Vagina (tissue), 2 donors: ENCODE measurements at regions not wholly inside any gene's neighbourhood (a gene's known extent, or its start where the extent isn't known, plus 50 kb on each side); places are given as distances from the start of the nearest gene placed in this dataset.
A peak's percentile ranks its signal among the peaks of the same experiment; 100 is the strongest.
"Not testable (repeated sequence)": the region's sequence is repeated elsewhere in the genome, so short reads cannot be mapped to it uniquely, and the experiment has no call there.

Source experiments
- DNase-seq, 2 donors: peaks; one replicate each; pipeline ENCODE4 v3.0.0-alpha.2; 2017; ENCODE audit errors: extremely low spot score in 2 of 2
- H3K27ac ChIP-seq: fragments of 200-600 bp; sonication (generic); one replicate; pipeline ENCODE4 v1.5.1; 2019
- H3K27me3 ChIP-seq: fragments of 200-600 bp; sonication (generic); one replicate; pipeline ENCODE4 v1.5.1; 2019
- H3K36me3 ChIP-seq, 2 donors: fragments of 200-600 bp; sonication (generic); one replicate each; pipeline ENCODE4 v1.5.1; 2017 to 2019
- H3K4me1 ChIP-seq: fragments of 200-600 bp; sonication (generic); one replicate; pipeline ENCODE4 v1.5.1; 2019
- H3K4me3 ChIP-seq, 2 donors: fragments of 200-600 bp; sonication (generic); 1 replicate in 1 of 2; 2 replicates in 1 of 2; pipeline ENCODE4 v1.5.1; 2016 to 2019
- H3K9me3 ChIP-seq: fragments of 200-600 bp; sonication (generic); one replicate; pipeline ENCODE4 v1.5.1; 2019
- CTCF ChIP-seq, 3 experiments: fragments of 450-650 bp in 2 of 3; fragments of 200-600 bp in 1 of 3; sonication (generic) in 1 of 3; IDR thresholded peaks; one replicate each; pipeline ENCODE4 v1.5.1; 2017 to 2019; ENCODE audit warnings: antibody characterized with exemption in 3 of 3, mild to moderate bottlenecking in 2 of 3, moderate library complexity in 2 of 3
- POLR2A ChIP-seq, 2 donors: fragments of 450-650 bp; IDR thresholded peaks; one replicate each; pipeline ENCODE4 v1.6.1; 2017; ENCODE audit warnings: antibody characterized with exemption in 2 of 2, mild to moderate bottlenecking in 2 of 2, moderate library complexity in 2 of 2
- POLR2AphosphoS5 ChIP-seq, 2 donors: sonication (generic); formaldehyde crosslinking; IDR thresholded peaks; one replicate each; pipeline ENCODE4 v1.9.0; 2017; ENCODE audit warnings: antibody characterized with exemption in 2 of 2, mild to moderate bottlenecking in 2 of 2, low read depth in 1 of 2; ENCODE audit not compliant: insufficient read depth in 1 of 2
- intact Hi-C: fragments of 100-400 bp; cut with DNase I; formaldehyde crosslinking; loops from one replicate; pipeline ENCODE4 v1.15.1; 2023

GRCh38 chr17:43345515-43345914 is 53.3 kb upstream of the ARL4D start:
- H3K4me1 ChIP-seq, H3K27me3 ChIP-seq, DNase-seq, H3K4me3 ChIP-seq, intact Hi-C loops, H3K27ac ChIP-seq: not testable (repeated sequence)
- Histone ChIP-seq H3K9me3 (peaks cover 20% of the 10 kb centered on the region), H3K36me3 (peaks cover 0 to 16% of the 10 kb centered on the region in 2 donors)

GRCh38 chr17:43344685-43345084 is 54.1 kb upstream of the ARL4D start:
- no peaks in the 10 kb centered on the region for H3K4me1 ChIP-seq
- H3K27ac ChIP-seq = no peak overlapping the region
- TF ChIP-seq POLR2AphosphoS5 (IDR thresholded peaks at IDR 0.05; ENCODE audit: insufficient read depth in 1 of 2, low read depth in 1 of 2) = no peak
- no peak for TF ChIP-seq CTCF (IDR thresholded peaks at IDR 0.05)
- TF ChIP-seq POLR2A (IDR thresholded peaks at IDR 0.05) = no peak
- H3K9me3 ChIP-seq = peaks cover 20% of the 10 kb centered on the region
- H3K4me3 ChIP-seq = no peak overlapping the region
- DNase-seq = no peak
- intact Hi-C loops = no loop called here
- H3K27me3 ChIP-seq = no peaks in the 10 kb centered on the region
- peaks cover 0 to 16% of the 10 kb centered on the region in 2 donors for H3K36me3 ChIP-seq

- intact Hi-C loops = no loop called here
- no peak overlapping the region for H3K4me3 ChIP-seq
- H3K27ac ChIP-seq = no peak overlapping the region
- peaks cover 2% of the 10 kb centered on the region for H3K9me3 ChIP-seq
- TF ChIP-seq POLR2A (IDR thresholded peaks at IDR 0.05) (no peak), POLR2AphosphoS5 (IDR thresholded peaks at IDR 0.05; ENCODE audit: insufficient read depth in 1 of 2, low read depth in 1 of 2) (no peak), CTCF (IDR thresholded peaks at IDR 0.05) (no peak)
- H3K4me1 ChIP-seq = no peaks in the 10 kb centered on the region
- DNase-seq = no peak
- no peaks in the 10 kb centered on the region for H3K36me3 ChIP-seq
- no peaks in the 10 kb centered on the region for H3K27me3 ChIP-seq
Measured at GRCh38 chr17:43342589-43342890, 56.3 kb upstream of the ARL4D start.

- no peaks in the 10 kb centered on the region for H3K4me1 ChIP-seq
- no peaks in the 10 kb centered on the region for H3K27me3 ChIP-seq
- no peaks in the 10 kb centered on the region for H3K36me3 ChIP-seq
- TF ChIP-seq CTCF (IDR thresholded peaks at IDR 0.05) = no peak
- H3K4me3 ChIP-seq = no peak overlapping the region
- DNase-seq = no peak
- intact Hi-C loops = no loop called here
- no peaks in the 10 kb centered on the region for H3K9me3 ChIP-seq
- H3K27ac ChIP-seq = no peak overlapping the region
Measured at GRCh38 chr17:43341715-43342588, 56.8 kb upstream of the ARL4D start.

GRCh38 chr17:43338886-43339516 is 59.8 kb upstream of the ARL4D start:
- H3K9me3 ChIP-seq = no peaks in the 10 kb centered on the region
- H3K27me3 ChIP-seq = no peaks in the 10 kb centered on the region
- no peak for DNase-seq
- H3K4me1 ChIP-seq = peaks cover 3% of the 10 kb centered on the region
- H3K36me3 ChIP-seq = no peaks in the 10 kb centered on the region
- intact Hi-C loops = loop anchor here (10.0 kb wide), 2 partner anchors 124 to 314 kb away; partner anchors contain the start of genes RND2, TMEM106A and VAT1
- no peak overlapping the region for H3K27ac ChIP-seq
- no peak for TF ChIP-seq POLR2A (IDR thresholded peaks at IDR 0.05)
- peak; percentile 35 to 41 (median 40) for TF ChIP-seq CTCF (IDR thresholded peaks at IDR 0.05)
- TF ChIP-seq POLR2AphosphoS5 (IDR thresholded peaks at IDR 0.05; ENCODE audit: insufficient read depth in 1 of 2, low read depth in 1 of 2) = no peak
- no peak overlapping the region for H3K4me3 ChIP-seq
